ENCODE measurements at regions not wholly inside any gene's neighbourhood (a gene's known extent, or its start where the extent isn't known, plus 50 kb on each side); places are given as distances from the start of the nearest gene placed in this dataset.

GRCh38 chr14:76694106-76694505 lies 67.2 kb upstream of the VASH1 start:
- Histone ChIP-seq H2AFZ (no peak overlapping the region), H3K9me3 (ENCODE audit: control insufficient read depth, low read length) (no peaks in the 10 kb centered on the region), H3K79me2 (no peaks in the 10 kb centered on the region), H3K36me3 (ENCODE audit: control insufficient read depth, insufficient read depth, low read length) (no peaks in the 10 kb centered on the region), H3K9ac (no peak overlapping the region), H3K27me3 (ENCODE audit: control insufficient read depth, insufficient read depth, low read length) (no peaks in the 10 kb centered on the region), H3K27ac (no peak overlapping the region), H3K4me2 (ENCODE audit: low read length) (no peak overlapping the region), H3K4me1 (no peaks in the 10 kb centered on the region), H3K4me3 (ENCODE audit: low read depth, low read length) (no peak overlapping the region)
- TF ChIP-seq CTCF (IDR thresholded peaks at IDR 0.05): no peak

- Histone ChIP-seq H2AFZ (no peak overlapping the region), H3K9ac (no peak overlapping the region), H3K79me2 (no peaks in the 10 kb centered on the region), H3K4me2 (ENCODE audit: low read length) (no peak overlapping the region), H3K4me3 (ENCODE audit: low read depth, low read length) (no peak overlapping the region), H3K9me3 (ENCODE audit: control insufficient read depth, low read length) (no peaks in the 10 kb centered on the region), H3K27ac (no peak overlapping the region), H3K4me1 (no peaks in the 10 kb centered on the region), H3K36me3 (ENCODE audit: control insufficient read depth, insufficient read depth, low read length) (no peaks in the 10 kb centered on the region), H3K27me3 (ENCODE audit: control insufficient read depth, insufficient read depth, low read length) (no peaks in the 10 kb centered on the region)
- TF ChIP-seq CTCF (IDR thresholded peaks at IDR 0.05): no peak
Measured at GRCh38 chr14:76695263-76695920, 65.9 kb upstream of the VASH1 start.

- Histone ChIP-seq H3K4me2 (ENCODE audit: low read length) (no peak overlapping the region), H3K9ac (no peak overlapping the region), H3K4me1 (no peaks in the 10 kb centered on the region), H3K9me3 (ENCODE audit: control insufficient read depth, low read length) (no peaks in the 10 kb centered on the region), H3K27me3 (ENCODE audit: control insufficient read depth, insufficient read depth, low read length) (no peaks in the 10 kb centered on the region), H3K36me3 (ENCODE audit: control insufficient read depth, insufficient read depth, low read length) (no peaks in the 10 kb centered on the region), H3K4me3 (ENCODE audit: low read depth, low read length) (no peak overlapping the region), H2AFZ (no peak overlapping the region), H3K79me2 (no peaks in the 10 kb centered on the region), H3K27ac (no peak overlapping the region)
- TF ChIP-seq CTCF (IDR thresholded peaks at IDR 0.05): no peak
Measured at GRCh38 chr14:76696361-76696760, 64.9 kb upstream of the VASH1 start.

GRCh38 chr14:76696791-76697190 lies 64.5 kb upstream of the VASH1 start:
- Histone ChIP-seq H3K4me2 (ENCODE audit: low read length) (no peak overlapping the region), H3K4me3 (ENCODE audit: low read depth, low read length) (no peak overlapping the region), H3K27me3 (ENCODE audit: control insufficient read depth, insufficient read depth, low read length) (no peaks in the 10 kb centered on the region), H3K27ac (no peak overlapping the region), H3K79me2 (no peaks in the 10 kb centered on the region), H3K4me1 (no peaks in the 10 kb centered on the region), H2AFZ (no peak overlapping the region), H3K9me3 (ENCODE audit: control insufficient read depth, low read length) (no peaks in the 10 kb centered on the region), H3K9ac (no peak overlapping the region), H3K36me3 (ENCODE audit: control insufficient read depth, insufficient read depth, low read length) (no peaks in the 10 kb centered on the region)
- no peak for TF ChIP-seq CTCF (IDR thresholded peaks at IDR 0.05)

GRCh38 chr14:76697246-76697905 lies 63.9 kb upstream of the VASH1 start:
- Histone ChIP-seq H3K4me3 (ENCODE audit: low read depth, low read length) (no peak overlapping the region), H3K79me2 (no peaks in the 10 kb centered on the region), H3K9ac (no peak overlapping the region), H3K36me3 (ENCODE audit: control insufficient read depth, insufficient read depth, low read length) (no peaks in the 10 kb centered on the region), H3K27ac (no peak overlapping the region), H3K4me2 (ENCODE audit: low read length) (no peak overlapping the region), H2AFZ (no peak overlapping the region), H3K4me1 (no peaks in the 10 kb centered on the region), H3K27me3 (ENCODE audit: control insufficient read depth, insufficient read depth, low read length) (no peaks in the 10 kb centered on the region), H3K9me3 (ENCODE audit: control insufficient read depth, low read length) (no peaks in the 10 kb centered on the region)
- TF ChIP-seq CTCF (IDR thresholded peaks at IDR 0.05): no peak

Measured in parathyroid adenoma (tissue), 2 donors.